HCT116 (cell line): ENCODE measurements at regions not wholly inside any gene's neighbourhood (a gene's known extent, or its start where the extent isn't known, plus 50 kb on each side); places are given as distances from the start of the nearest gene placed in this dataset.

Experiments
- ATAC-seq: fragments of 200-7000 bp; cut with Tn5 transposase; 2 replicates; pipeline ENCODE4 v1.9.1; 2020; ENCODE audit warnings: mild to moderate bottlenecking, moderate library complexity
- BruUV-seq: library from RNA; stranded (reverse); fragments of 400-500 nt; replicated peaks from 2 replicates; lab custom pipeline; 2021; lab: Mats Ljungman, UMichigan
- CTCF ChIA-PET: fragments of 300-600 bp; sonication (Branson Sonifier 250); formaldehyde crosslinking; loops from one replicate; lab custom pipeline; 2021; ENCODE audit warnings: antibody characterized with exemption; lab: Charles Lee
- POLR2A ChIA-PET: fragments of 300-600, 350-600 bp; sonication (Branson Sonifier 250); formaldehyde crosslinking; loops from one replicate; lab custom pipeline; 2021; ENCODE audit warnings: antibody characterized with exemption; lab: Charles Lee
- RAD21 ChIA-PET, 2 experiments: fragments of 300-600 bp; sonication (Branson Sonifier 250); formaldehyde crosslinking; loops; one replicate each; lab custom pipeline; 2023; ENCODE audit warnings: low total read pairs in 2 of 2; ENCODE audit not compliant: uncharacterized antibody in 2 of 2, unreplicated experiment in 2 of 2, low non-redundant PET in 1 of 2; lab: Charles Lee
- DNase-seq: peaks from one replicate; pipeline ENCODE4 v3.0.0-alpha.2; 2010; ENCODE audit warnings: low read depth, low spot score
- H2AFZ ChIP-seq: fragments of 200-600 bp; shearing (Covaris generic), sonication (generic); 2 replicates; pipeline ENCODE4 v1.6.1; 2017; ENCODE audit warnings: low read depth, mixed run types, mixed read lengths, antibody characterized with exemption, low read length; ENCODE audit not compliant: poor library complexity, severe bottlenecking
- H3K27ac ChIP-seq: 2 replicates; pipeline ENCODE4 v1.5.1; 2012; ENCODE audit warnings: low read depth, low read length
- H3K27me3 ChIP-seq: fragments of 200-600 bp; sonication (generic); 2 replicates; pipeline ENCODE4 v1.6.1; 2016; ENCODE audit warnings: mixed run types, low read length, mixed read lengths; ENCODE audit not compliant: insufficient read depth
- H3K36me3 ChIP-seq, 2 experiments: fragments of 200-500 bp in 1 of 2; fragments of 200-600 bp in 1 of 2; sonication (Bioruptor generic) in 1 of 2; sonication (generic) in 1 of 2; 2 replicates each; pipeline versions ENCODE4 v1.5.1 to v1.6.1; 2014 to 2016; ENCODE audit warnings: low read length in 2 of 2, inconsistent platforms in 1 of 2, mixed read lengths in 1 of 2, mixed run types in 1 of 2; ENCODE audit not compliant: insufficient read depth in 2 of 2, control insufficient read depth in 1 of 2
- H3K4me1 ChIP-seq, 2 experiments: fragments of 200-600 bp in 1 of 2; sonication (generic) in 1 of 2; 2 replicates each; pipeline versions ENCODE4 v1.5.1 to v1.6.1; 2012 to 2017; ENCODE audit warnings: low read length in 2 of 2, inconsistent platforms in 1 of 2, mild to moderate bottlenecking in 1 of 2, mixed read lengths in 1 of 2, mixed run types in 1 of 2, moderate library complexity in 1 of 2; ENCODE audit not compliant: insufficient read depth in 2 of 2, control insufficient read depth in 1 of 2
- H3K4me2 ChIP-seq: fragments of 200-600 bp; sonication (generic); 2 replicates; pipeline ENCODE4 v1.6.1; 2017; ENCODE audit warnings: mixed run types, low read length, mixed read lengths
- H3K4me3 ChIP-seq, 2 experiments: fragments of 200-600 bp in 1 of 2; sonication (generic) in 1 of 2; replicated peaks in 1 of 2; 2 replicates each; pipeline ENCODE4 v1.5.1; 2011 to 2016; ENCODE audit warnings: low read length in 2 of 2, control low read depth in 1 of 2, low read depth in 1 of 2, mild to moderate bottlenecking in 1 of 2, mixed read lengths in 1 of 2, mixed run types in 1 of 2
- H3K79me2 ChIP-seq: fragments of 200-600 bp; sonication (generic); 2 replicates; pipeline ENCODE4 v1.6.1; 2017; ENCODE audit warnings: mild to moderate bottlenecking, mixed run types, low read length, moderate library complexity, mixed read lengths; ENCODE audit not compliant: insufficient read depth
- H3K9ac ChIP-seq: fragments of 200-600 bp; sonication (generic); 2 replicates; pipeline ENCODE4 v1.6.1; 2016; ENCODE audit warnings: low read length, mixed read lengths
- H3K9me2 ChIP-seq: fragments of 200-600 bp; sonication (generic), shearing (Covaris generic); 2 replicates; pipeline ENCODE4 v1.6.1; 2017; ENCODE audit warnings: mixed run types, mild to moderate bottlenecking, moderate library complexity; ENCODE audit not compliant: insufficient read depth
- H3K9me3 ChIP-seq, 2 experiments: fragments of 200-500 bp in 1 of 2; fragments of 200-600 bp in 1 of 2; sonication (Bioruptor generic) in 1 of 2; sonication (generic) in 1 of 2; 2 replicates each; pipeline ENCODE4 v1.6.1; 2014 to 2017; ENCODE audit warnings: low read length in 2 of 2, mixed read lengths in 2 of 2, inconsistent platforms in 1 of 2, low read depth in 1 of 2, mild to moderate bottlenecking in 1 of 2, mixed run types in 1 of 2, moderate library complexity in 1 of 2; ENCODE audit not compliant: control insufficient read depth in 1 of 2, insufficient read depth in 1 of 2
- H4K20me1 ChIP-seq: fragments of 200-600 bp; sonication (generic), shearing (Covaris generic); 2 replicates; pipeline ENCODE4 v1.6.1; 2017; ENCODE audit warnings: mixed run types, mild to moderate bottlenecking, moderate library complexity; ENCODE audit not compliant: insufficient read depth
- CBX3 ChIP-seq: IDR thresholded peaks from 2 replicates; pipeline ENCODE4 v1.6.1; 2012; ENCODE audit warnings: low read depth
- CEBPB ChIP-seq: IDR thresholded peaks from 2 replicates; pipeline ENCODE4 v1.6.1; 2012; ENCODE audit warnings: low read depth
- ELF1 ChIP-seq: IDR thresholded peaks from 2 replicates; pipeline ENCODE4 v1.6.1; 2012; ENCODE audit warnings: low read depth, borderline replicate concordance
- EZH2 ChIP-seq: fragments of 200-600 bp; sonication (generic); IDR thresholded peaks from 2 replicates; pipeline ENCODE4 v1.6.1; 2017; ENCODE audit warnings: antibody characterized with exemption, mixed run types
- EZH2phosphoT487 ChIP-seq: fragments of 200-600 bp; IDR thresholded peaks from 2 replicates; pipeline ENCODE4 v1.6.1; 2018; ENCODE audit warnings: antibody characterized with exemption, borderline replicate concordance
- FOSL1 ChIP-seq: IDR thresholded peaks from 2 replicates; pipeline ENCODE4 v1.6.1; 2012; ENCODE audit warnings: low read depth
- MAX ChIP-seq: IDR thresholded peaks from 2 replicates; pipeline ENCODE4 v1.6.1; 2012
- POLR2A ChIP-seq: IDR thresholded peaks from 2 replicates; pipeline ENCODE4 v1.7.0; 2011; ENCODE audit warnings: borderline replicate concordance; ENCODE audit not compliant: insufficient read depth, insufficient read length; ENCODE audit errors: extremely low read depth
- REST ChIP-seq: IDR thresholded peaks from 2 replicates; pipeline ENCODE4 v1.6.1; 2012; ENCODE audit warnings: low read depth
- SIN3A ChIP-seq: IDR thresholded peaks from 2 replicates; pipeline ENCODE4 v1.6.1; 2012; ENCODE audit warnings: low read depth
- TCF7L2 ChIP-seq: IDR thresholded peaks from 2 replicates; pipeline ENCODE4 v1.7.0; 2011; ENCODE audit warnings: borderline replicate concordance, inconsistent platforms; ENCODE audit not compliant: insufficient read depth, insufficient read length; ENCODE audit errors: extremely low read depth
- YY1 ChIP-seq: IDR thresholded peaks from 2 replicates; pipeline ENCODE4 v1.6.1; 2011; ENCODE audit warnings: low read length, low read depth, moderate library complexity, mild to moderate bottlenecking; ENCODE audit not compliant: insufficient replicate concordance; ENCODE audit errors: extremely low read depth
- ZFX ChIP-seq: fragments of 450-650 bp; IDR thresholded peaks from 2 replicates; pipeline ENCODE4 v1.6.1; 2017
- ZNF274 ChIP-seq: fragments of 200-500 bp; sonication (Bioruptor generic); IDR thresholded peaks from 2 replicates; pipeline ENCODE4 v1.6.1; 2014; ENCODE audit warnings: mild to moderate bottlenecking, low read depth, low read length, inconsistent platforms
- intact Hi-C: fragments of 100-400 bp; cut with micrococcal nuclease; formaldehyde crosslinking; loops from 2 replicates; pipeline ENCODE4 v1.10.0; 2022
- TF ChIP-seq, protein P1 (sequence below): IDR thresholded peaks from 2 replicates; pipeline ENCODE4 v1.6.1; 2011; ENCODE audit warnings: mild to moderate bottlenecking, low read length, moderate library complexity; ENCODE audit not compliant: insufficient replicate concordance; ENCODE audit errors: extremely low read depth
- TF ChIP-seq, protein P2 (sequence below), 3 experiments: fragments of 200-600 bp in 1 of 3; sonication (generic) in 1 of 3; IDR thresholded peaks in 2 of 3; conservative IDR thresholded peaks in 1 of 3; 2 replicates each; pipeline ENCODE4 v1.5.1; 2012 to 2017; ENCODE audit warnings: low read depth in 2 of 3, low read length in 2 of 3, antibody characterized with exemption in 1 of 3, borderline replicate concordance in 1 of 3, control low read depth in 1 of 3, mild to moderate bottlenecking in 1 of 3, mixed read lengths in 1 of 3, mixed run types in 1 of 3, moderate library complexity in 1 of 3; ENCODE audit not compliant: insufficient read depth in 1 of 3
- TF ChIP-seq, protein P3 (sequence below): IDR thresholded peaks from 2 replicates; pipeline ENCODE4 v1.6.1; 2012

- H2AFZ ChIP-seq = no peak overlapping the region
- ATAC-seq = no peak
- no peaks in the 10 kb centered on the region for H3K4me1 ChIP-seq
- no peak overlapping the region for H3K27ac ChIP-seq
- TF ChIP-seq EZH2 (no peak), CEBPB (no peak), ZFX (no peak), EZH2phosphoT487 (no peak), ELF1 (no peak), CBX3 (no peak), REST (no peak), SIN3A (no peak), TCF7L2 (no peak), YY1 (no peak), ZNF274 (no peak), MAX (no peak), POLR2A (no peak), FOSL1 (no peak)
- TF ChIP-seq, protein P1, sequence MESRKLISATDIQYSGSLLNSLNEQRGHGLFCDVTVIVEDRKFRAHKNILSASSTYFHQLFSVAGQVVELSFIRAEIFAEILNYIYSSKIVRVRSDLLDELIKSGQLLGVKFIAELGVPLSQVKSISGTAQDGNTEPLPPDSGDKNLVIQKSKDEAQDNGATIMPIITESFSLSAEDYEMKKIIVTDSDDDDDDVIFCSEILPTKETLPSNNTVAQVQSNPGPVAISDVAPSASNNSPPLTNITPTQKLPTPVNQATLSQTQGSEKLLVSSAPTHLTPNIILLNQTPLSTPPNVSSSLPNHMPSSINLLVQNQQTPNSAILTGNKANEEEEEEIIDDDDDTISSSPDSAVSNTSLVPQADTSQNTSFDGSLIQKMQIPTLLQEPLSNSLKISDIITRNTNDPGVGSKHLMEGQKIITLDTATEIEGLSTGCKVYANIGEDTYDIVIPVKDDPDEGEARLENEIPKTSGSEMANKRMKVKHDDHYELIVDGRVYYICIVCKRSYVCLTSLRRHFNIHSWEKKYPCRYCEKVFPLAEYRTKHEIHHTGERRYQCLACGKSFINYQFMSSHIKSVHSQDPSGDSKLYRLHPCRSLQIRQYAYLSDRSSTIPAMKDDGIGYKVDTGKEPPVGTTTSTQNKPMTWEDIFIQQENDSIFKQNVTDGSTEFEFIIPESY = no peak
- TF ChIP-seq, protein P2, sequence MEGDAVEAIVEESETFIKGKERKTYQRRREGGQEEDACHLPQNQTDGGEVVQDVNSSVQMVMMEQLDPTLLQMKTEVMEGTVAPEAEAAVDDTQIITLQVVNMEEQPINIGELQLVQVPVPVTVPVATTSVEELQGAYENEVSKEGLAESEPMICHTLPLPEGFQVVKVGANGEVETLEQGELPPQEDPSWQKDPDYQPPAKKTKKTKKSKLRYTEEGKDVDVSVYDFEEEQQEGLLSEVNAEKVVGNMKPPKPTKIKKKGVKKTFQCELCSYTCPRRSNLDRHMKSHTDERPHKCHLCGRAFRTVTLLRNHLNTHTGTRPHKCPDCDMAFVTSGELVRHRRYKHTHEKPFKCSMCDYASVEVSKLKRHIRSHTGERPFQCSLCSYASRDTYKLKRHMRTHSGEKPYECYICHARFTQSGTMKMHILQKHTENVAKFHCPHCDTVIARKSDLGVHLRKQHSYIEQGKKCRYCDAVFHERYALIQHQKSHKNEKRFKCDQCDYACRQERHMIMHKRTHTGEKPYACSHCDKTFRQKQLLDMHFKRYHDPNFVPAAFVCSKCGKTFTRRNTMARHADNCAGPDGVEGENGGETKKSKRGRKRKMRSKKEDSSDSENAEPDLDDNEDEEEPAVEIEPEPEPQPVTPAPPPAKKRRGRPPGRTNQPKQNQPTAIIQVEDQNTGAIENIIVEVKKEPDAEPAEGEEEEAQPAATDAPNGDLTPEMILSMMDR (IDR thresholded peaks at IDR 0.05 in 2 of 3, conservative IDR thresholded peaks at IDR 0.05 in 1 of 3; ENCODE audit: borderline replicate concordance in 1 of 3, insufficient read depth in 1 of 3, low read depth in 2 of 3, low read length in 2 of 3) = no peak
- TF ChIP-seq, protein P3, sequence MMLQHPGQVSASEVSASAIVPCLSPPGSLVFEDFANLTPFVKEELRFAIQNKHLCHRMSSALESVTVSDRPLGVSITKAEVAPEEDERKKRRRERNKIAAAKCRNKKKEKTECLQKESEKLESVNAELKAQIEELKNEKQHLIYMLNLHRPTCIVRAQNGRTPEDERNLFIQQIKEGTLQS = no peak
- TF ChIP-seq, all 23 proteins: peak for 0
- Histone ChIP-seq H4K20me1 (no peaks in the 10 kb centered on the region), H3K79me2 (no peaks in the 10 kb centered on the region), H3K4me2 (no peak overlapping the region), H3K27me3 (peaks cover 8% of the 10 kb centered on the region; the same call in 1 of the 2 replicates), H3K9me3 (no peaks in the 10 kb centered on the region), H3K9ac (no peak overlapping the region), H3K9me2 (no peaks in the 10 kb centered on the region), H3K4me3 (no peak overlapping the region), H3K36me3 (no peaks in the 10 kb centered on the region)
- ChIA-PET RAD21 (no interaction called here), POLR2A (no interaction called here), CTCF (no interaction called here)
- intact Hi-C loops = no loop called here
- DNase-seq = no peak
- BruUV-seq = no TSS peak
Observed at GRCh38 chr9:106655966-106656365, 207.0 kb upstream of the ZNF462 start.
